SK-N-SH (cell line): ENCODE measurements at regions not wholly inside any gene's neighbourhood (a gene's known extent, or its start where the extent isn't known, plus 50 kb on each side); places are given as distances from the start of the nearest gene placed in this dataset.

Experiments used
- CTCF ChIA-PET: fragments of 300-600, 350-600 bp; formaldehyde crosslinking; extraction: SDS; loops from one replicate; lab custom pipeline; 2021; lab: Yijun Ruan, JAX
- POLR2A ChIA-PET: fragments of 350-600 bp; sonication (Branson Sonifier 250); formaldehyde crosslinking; extraction: SDS; loops from one replicate; lab custom pipeline; 2020; ENCODE audit warnings: antibody characterized with exemption, inconsistent platforms; lab: Yijun Ruan, JAX
- DNase-seq: peaks from one replicate; pipeline ENCODE4 v3.0.0; 2012
- H2AFZ ChIP-seq: fragments of 200-600 bp; sonication (generic); 2 replicates; pipeline ENCODE4 v1.8.1; 2016; ENCODE audit warnings: antibody characterized with exemption, mild to moderate bottlenecking, low read depth
- H3F3A ChIP-seq: fragments of 200-600 bp; sonication (generic); replicated peaks from 2 replicates; pipeline ENCODE3; 2016; ENCODE audit warnings: antibody characterized with exemption, mild to moderate bottlenecking; ENCODE audit not compliant: insufficient read depth
- H3K27ac ChIP-seq, 2 experiments: fragments of 200-500 bp in 1 of 2; fragments of 200-600 bp in 1 of 2; sonication (Bioruptor generic) in 1 of 2; sonication (generic), shearing (Covaris generic) in 1 of 2; 2 replicates each; pipeline versions ENCODE4 v1.5.1 to v1.6.1; 2014 to 2016; ENCODE audit warnings: low read depth in 2 of 2, inconsistent platforms in 1 of 2, low read length in 1 of 2, mild to moderate bottlenecking in 1 of 2, mixed read lengths in 1 of 2
- H3K27me3 ChIP-seq: fragments of 200-600 bp; sonication (generic), shearing (Covaris generic); 2 replicates; pipeline ENCODE4 v1.6.1; 2016; ENCODE audit warnings: mixed run types; ENCODE audit not compliant: insufficient read depth
- H3K36me3 ChIP-seq, 2 experiments: fragments of 200-500 bp in 1 of 2; fragments of 200-600 bp in 1 of 2; sonication (Bioruptor generic) in 1 of 2; sonication (generic) in 1 of 2; replicated peaks in 1 of 2; 2 replicates each; pipeline versions ENCODE3 to v1.5.1; 2014 to 2016; ENCODE audit warnings: low read length in 1 of 2, mild to moderate bottlenecking in 1 of 2; ENCODE audit not compliant: insufficient read depth in 2 of 2, control insufficient read depth in 1 of 2
- H3K4me1 ChIP-seq, 2 experiments: fragments of 200-500 bp in 1 of 2; fragments of 200-600 bp in 1 of 2; sonication (Bioruptor generic) in 1 of 2; sonication (generic), shearing (Covaris generic) in 1 of 2; 2 replicates each; pipeline versions ENCODE4 v1.5.1 to v1.6.1; 2014 to 2016; ENCODE audit warnings: low read depth in 1 of 2, low read length in 1 of 2, mixed run types in 1 of 2; ENCODE audit not compliant: insufficient read depth in 2 of 2, control insufficient read depth in 1 of 2
- H3K4me2 ChIP-seq: fragments of 200-600 bp; sonication (generic), shearing (Covaris generic); 2 replicates; pipeline ENCODE4 v1.6.1; 2017; ENCODE audit warnings: mixed run types
- H3K4me3 ChIP-seq, 2 experiments: fragments of 200-500 bp in 1 of 2; fragments of 200-600 bp in 1 of 2; sonication (Bioruptor generic) in 1 of 2; sonication (generic), shearing (Covaris generic) in 1 of 2; 2 replicates each; pipeline versions ENCODE4 v1.5.1 to v1.8.1; 2014 to 2016; ENCODE audit warnings: low read depth in 2 of 2, inconsistent platforms in 1 of 2, low read length in 1 of 2, mild to moderate bottlenecking in 1 of 2, mixed read lengths in 1 of 2, moderate library complexity in 1 of 2
- H3K79me2 ChIP-seq: fragments of 200-600 bp; sonication (generic); 2 replicates; pipeline ENCODE4 v1.8.1; 2017; ENCODE audit warnings: mild to moderate bottlenecking; ENCODE audit not compliant: insufficient read depth
- H3K9ac ChIP-seq: fragments of 200-600 bp; sonication (generic); 2 replicates; pipeline ENCODE4 v1.6.1; 2017; ENCODE audit warnings: mixed run types
- H3K9me2 ChIP-seq: fragments of 200-600 bp; sonication (generic); 2 replicates; pipeline ENCODE4 v1.6.1; 2017; ENCODE audit warnings: mixed run types
- H3K9me3 ChIP-seq: fragments of 200-600 bp; sonication (generic); 2 replicates; pipeline ENCODE4 v1.6.1; 2017; ENCODE audit warnings: mixed run types, mild to moderate bottlenecking, moderate library complexity
- H4K20me1 ChIP-seq: fragments of 200-600 bp; sonication (generic); 2 replicates; pipeline ENCODE4 v1.6.1; 2017; ENCODE audit warnings: mild to moderate bottlenecking, mixed run types; ENCODE audit not compliant: insufficient read depth
- ELF1 ChIP-seq: IDR thresholded peaks from 2 replicates; pipeline ENCODE4 v1.4.0; 2012
- EP300 ChIP-seq, 2 experiments: IDR thresholded peaks; 2 replicates each; pipeline versions ENCODE4 v1.4.0 to v1.6.1; 2012; ENCODE audit warnings: borderline replicate concordance in 1 of 2, low read depth in 1 of 2, low read length in 1 of 2
- EZH2phosphoT487 ChIP-seq: fragments of 200-600 bp; sonication (generic); IDR thresholded peaks from 2 replicates; pipeline ENCODE4 v1.6.1; 2017; ENCODE audit warnings: low read depth, mixed run types, mild to moderate bottlenecking, antibody characterized with exemption, moderate library complexity, borderline replicate concordance
- FOXJ3 ChIP-seq: sonication (generic); formaldehyde crosslinking; IDR thresholded peaks from 2 replicates; pipeline ENCODE4 v1.5.1; 2020; ENCODE audit warnings: mild to moderate bottlenecking, missing genetic modification reagents
- FOXM1 ChIP-seq: IDR thresholded peaks from 2 replicates; pipeline ENCODE4 v1.4.0; 2012; ENCODE audit warnings: low read depth, mild to moderate bottlenecking
- GABPA ChIP-seq: IDR thresholded peaks from 2 replicates; pipeline ENCODE4 v1.4.0; 2012; ENCODE audit warnings: low read depth, mild to moderate bottlenecking
- JUND ChIP-seq: IDR thresholded peaks from 2 replicates; pipeline ENCODE4 v1.4.0; 2012
- NRF1 ChIP-seq: IDR thresholded peaks from 2 replicates; pipeline ENCODE4 v1.6.1; 2012; ENCODE audit warnings: low read depth, mild to moderate bottlenecking, low read length
- PBX3 ChIP-seq: IDR thresholded peaks from 2 replicates; pipeline ENCODE4; 2012
- RAD21 ChIP-seq: IDR thresholded peaks from 2 replicates; pipeline ENCODE4 v1.6.1; 2012; ENCODE audit warnings: mild to moderate bottlenecking, low read length
- RXRA ChIP-seq: IDR thresholded peaks from 2 replicates; pipeline ENCODE4 v1.4.0; 2012; ENCODE audit warnings: low read depth, mild to moderate bottlenecking, borderline replicate concordance
- SIN3A ChIP-seq: IDR thresholded peaks from 2 replicates; pipeline ENCODE4 v1.6.1; 2012; ENCODE audit warnings: low read depth, mild to moderate bottlenecking, low read length, moderate library complexity, borderline replicate concordance
- SMC3 ChIP-seq: IDR thresholded peaks from 2 replicates; pipeline ENCODE4 v1.6.1; 2012; ENCODE audit warnings: low read depth, low read length, improper control_type of control experiment
- TAF1 ChIP-seq: IDR thresholded peaks from 2 replicates; pipeline ENCODE4 v1.6.1; 2012; ENCODE audit warnings: low read depth, mild to moderate bottlenecking, low read length, moderate library complexity, borderline replicate concordance
- TCF12 ChIP-seq: IDR thresholded peaks from 2 replicates; pipeline ENCODE4 v1.4.0; 2012
- TEAD4 ChIP-seq: IDR thresholded peaks from 2 replicates; pipeline ENCODE4 v1.4.0; 2012; ENCODE audit warnings: mild to moderate bottlenecking, borderline replicate concordance; ENCODE audit not compliant: insufficient read depth
- ZBTB33 ChIP-seq: IDR thresholded peaks from 2 replicates; pipeline ENCODE4 v1.4.0; 2012; ENCODE audit warnings: low read depth, borderline replicate concordance
- WGBS: methylation state at CpG from one replicate; pipeline ENCODE4 v1.1.6; 2017; ENCODE audit warnings: low lambda C conversion rate; 5-methylcytosine and 5-hydroxymethylcytosine counted together
- TF ChIP-seq, protein P1 (sequence below): fragments of 150-350 bp; IDR thresholded peaks from 2 replicates; pipeline ENCODE4 v1.6.1; 2017; ENCODE audit warnings: antibody characterized with exemption, low read length, low read depth, borderline replicate concordance
- TF ChIP-seq, protein P2 (sequence below): fragments of 150-350 bp; IDR thresholded peaks from 2 replicates; pipeline ENCODE4 v1.6.1; 2016; ENCODE audit warnings: mild to moderate bottlenecking, low read depth, low read length
- TF ChIP-seq, protein P3 (sequence below): IDR thresholded peaks from 2 replicates; pipeline ENCODE4 v1.4.0; 2012; ENCODE audit warnings: low read depth

DNA sequence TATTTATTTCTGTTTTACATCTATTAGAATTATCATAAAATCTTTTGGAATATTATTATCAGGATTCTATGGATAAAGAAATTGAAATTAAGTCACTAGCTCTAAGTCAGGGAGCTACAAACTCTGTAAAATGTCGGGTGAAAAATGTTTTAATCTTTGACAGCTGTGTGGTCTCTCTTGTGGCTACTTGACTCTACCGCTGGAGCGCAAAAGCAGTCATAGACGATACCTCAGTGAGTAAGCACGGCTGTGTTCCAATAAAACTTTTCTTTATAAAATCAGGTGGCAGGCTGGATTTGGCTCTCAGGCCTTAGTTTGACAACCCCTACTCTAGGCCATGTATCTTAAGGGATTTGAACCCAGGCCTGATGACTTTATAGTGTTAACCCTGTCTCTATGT lies 88.5 kb upstream of the PFN2 start:
- no peaks in the 10 kb centered on the region for H3K9me2 ChIP-seq
- TF ChIP-seq TCF12 (peak; percentile 50; the same call in 1 of the 2 replicates), FOXJ3 (no peak)
- 47% methylated on average over 5 of the region's 5 CpGs for WGBS
- no peak overlapping the region for H2AFZ ChIP-seq
- H3K27ac ChIP-seq: no peak overlapping the region
- no peaks in the 10 kb centered on the region for H3K9me3 ChIP-seq
- H3K9ac ChIP-seq: no peak overlapping the region
- CTCF ChIA-PET: interaction anchor here (1.6 kb wide), 1 partner anchor 10 kb away, joined by 5 read pairs; no protein-coding TSS in a partner anchor
- H4K20me1 ChIP-seq: no peaks in the 10 kb centered on the region
- DNase-seq: no peak
- no peak overlapping the region for H3K4me3 ChIP-seq
- H3K79me2 ChIP-seq: no peaks in the 10 kb centered on the region
- no peak overlapping the region for H3K4me2 ChIP-seq
- H3K36me3 ChIP-seq: no peaks in the 10 kb centered on the region
- H3F3A ChIP-seq: peaks cover 8% of the 10 kb centered on the region
- H3K27me3 ChIP-seq: no peaks in the 10 kb centered on the region
- H3K4me1 ChIP-seq: no peaks in the 10 kb centered on the region
- POLR2A ChIA-PET: no interaction called here

- H3K9me2 ChIP-seq: no peaks in the 10 kb centered on the region
- DNase-seq: no peak
- no peaks in the 10 kb centered on the region for H4K20me1 ChIP-seq
- no peak overlapping the region for H3K27ac ChIP-seq
- H3K9me3 ChIP-seq: no peaks in the 10 kb centered on the region
- H3F3A ChIP-seq: no peaks in the 10 kb centered on the region
- H3K4me1 ChIP-seq: no peaks in the 10 kb centered on the region
- no peaks in the 10 kb centered on the region for H3K36me3 ChIP-seq
- H3K4me3 ChIP-seq: no peak overlapping the region
- no peaks in the 10 kb centered on the region for H3K27me3 ChIP-seq
- ChIA-PET POLR2A (no interaction called here), CTCF (no interaction called here)
- no peak overlapping the region for H3K4me2 ChIP-seq
- WGBS: 93% methylated on average over 4 of the region's 4 CpGs
- TF ChIP-seq ZBTB33 (no peak), EZH2phosphoT487 (no peak), NRF1 (no peak), RXRA (no peak), SMC3 (no peak), TEAD4 (no peak), RAD21 (no peak), PBX3 (no peak), TAF1 (no peak), GABPA (no peak), SIN3A (no peak), ELF1 (no peak), EP300 (IDR thresholded peaks at IDR 0.05; ENCODE audit: borderline replicate concordance in 1 of 2, low read depth in 1 of 2, low read length in 1 of 2) (no peak), FOXJ3 (no peak), FOXM1 (no peak), JUND (no peak)
- TF ChIP-seq, protein P1, sequence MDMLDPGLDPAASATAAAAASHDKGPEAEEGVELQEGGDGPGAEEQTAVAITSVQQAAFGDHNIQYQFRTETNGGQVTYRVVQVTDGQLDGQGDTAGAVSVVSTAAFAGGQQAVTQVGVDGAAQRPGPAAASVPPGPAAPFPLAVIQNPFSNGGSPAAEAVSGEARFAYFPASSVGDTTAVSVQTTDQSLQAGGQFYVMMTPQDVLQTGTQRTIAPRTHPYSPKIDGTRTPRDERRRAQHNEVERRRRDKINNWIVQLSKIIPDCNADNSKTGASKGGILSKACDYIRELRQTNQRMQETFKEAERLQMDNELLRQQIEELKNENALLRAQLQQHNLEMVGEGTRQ: no peak
- TF ChIP-seq, protein P2, sequence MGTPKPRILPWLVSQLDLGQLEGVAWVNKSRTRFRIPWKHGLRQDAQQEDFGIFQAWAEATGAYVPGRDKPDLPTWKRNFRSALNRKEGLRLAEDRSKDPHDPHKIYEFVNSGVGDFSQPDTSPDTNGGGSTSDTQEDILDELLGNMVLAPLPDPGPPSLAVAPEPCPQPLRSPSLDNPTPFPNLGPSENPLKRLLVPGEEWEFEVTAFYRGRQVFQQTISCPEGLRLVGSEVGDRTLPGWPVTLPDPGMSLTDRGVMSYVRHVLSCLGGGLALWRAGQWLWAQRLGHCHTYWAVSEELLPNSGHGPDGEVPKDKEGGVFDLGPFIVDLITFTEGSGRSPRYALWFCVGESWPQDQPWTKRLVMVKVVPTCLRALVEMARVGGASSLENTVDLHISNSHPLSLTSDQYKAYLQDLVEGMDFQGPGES: no peak
- TF ChIP-seq, protein P3, sequence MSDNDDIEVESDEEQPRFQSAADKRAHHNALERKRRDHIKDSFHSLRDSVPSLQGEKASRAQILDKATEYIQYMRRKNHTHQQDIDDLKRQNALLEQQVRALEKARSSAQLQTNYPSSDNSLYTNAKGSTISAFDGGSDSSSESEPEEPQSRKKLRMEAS: no peak
- H2AFZ ChIP-seq: no peak overlapping the region
- no peak overlapping the region for H3K9ac ChIP-seq
- H3K79me2 ChIP-seq: no peaks in the 10 kb centered on the region
Observed at GRCh38 chr3:150057227-150057626, 86.5 kb upstream of the PFN2 start.
